ENCODE measurements at regions not wholly inside any gene's neighbourhood (a gene's known extent, or its start where the extent isn't known, plus 50 kb on each side); places are given as distances from the start of the nearest gene placed in this dataset.

- TF ChIP-seq POLR2A (IDR thresholded peaks at IDR 0.05), result no peak
- no peak for TF ChIP-seq CTCF (IDR thresholded peaks at IDR 0.05 in 4 of 5, conservative IDR thresholded peaks at IDR 0.05 in 1 of 5)
Observed at GRCh38 chr12:9351136-9351535, 142.9 kb upstream of the PZP start.

All from gastrocnemius medialis (tissue), 4 donors.